Activated naive CD8-positive, alpha-beta T cell treated with anti-CD3 and anti-CD28 coated beads, Interleukin-2, amount 10 ng/mL, durations not matched to agents 7 days and 5 days (primary cell): ENCODE measurements at regions not wholly inside any gene's neighbourhood (a gene's known extent, or its start where the extent isn't known, plus 50 kb on each side); places are given as distances from the start of the nearest gene placed in this dataset.

ENCODE experiments used
- ATAC-seq: fragments of 150-1000 bp; cut with Tn5 transposase; one replicate; pipeline ENCODE4 v1.10.0; 2021; ENCODE audit warnings: low read depth, moderate library complexity
- POLR2A ChIA-PET: fragments of 350-600 bp; sonication (Branson Sonifier 250); formaldehyde crosslinking; loops from one replicate; lab custom pipeline; 2021; ENCODE audit warnings: antibody characterized with exemption; lab: Charles Lee
- DNase-seq: peaks from one replicate; pipeline ENCODE4 v3.0.0; 2021
- H3K27ac Mint-ChIP-seq: one replicate; pipeline ENCODE4 v1.8.0; 2022; ENCODE audit warnings: mild to moderate bottlenecking, mixed read lengths
- H3K27me3 Mint-ChIP-seq: one replicate; pipeline ENCODE4 v1.8.0; 2022; ENCODE audit warnings: mild to moderate bottlenecking, moderate library complexity, mixed read lengths
- H3K36me3 Mint-ChIP-seq: one replicate; pipeline ENCODE4 v1.8.0; 2021; ENCODE audit warnings: mild to moderate bottlenecking, mixed read lengths
- H3K4me1 Mint-ChIP-seq: one replicate; pipeline ENCODE4 v1.8.0; 2021; ENCODE audit warnings: mixed read lengths
- H3K4me3 Mint-ChIP-seq: one replicate; pipeline ENCODE4 v1.8.0; 2022; ENCODE audit warnings: mild to moderate bottlenecking, moderate library complexity, mixed read lengths
- H3K9me3 Mint-ChIP-seq: one replicate; pipeline ENCODE4 v1.8.0; 2021; ENCODE audit warnings: mixed read lengths

DNA sequence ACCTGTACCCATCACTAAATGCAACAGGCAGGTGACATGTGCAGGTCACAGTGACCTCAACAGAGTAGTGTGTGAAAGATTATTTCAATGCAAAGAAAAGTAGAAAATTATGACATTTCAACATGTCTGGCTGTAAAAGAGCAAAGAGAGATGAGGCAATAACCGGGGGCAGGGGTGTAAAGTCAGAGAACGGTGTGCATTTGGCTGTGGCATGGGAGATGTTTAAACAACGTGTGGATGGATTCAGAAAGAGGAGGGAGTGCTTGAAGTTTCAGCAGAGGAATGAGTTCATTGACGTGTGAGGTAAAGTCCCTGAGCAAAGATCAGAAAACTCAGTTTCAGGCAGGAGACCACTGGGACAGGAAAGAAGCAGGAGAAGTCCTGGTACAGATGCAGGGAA, 229.7 kb downstream of the BUD13 start:
- no peak for DNase-seq
- Mint-ChIP-seq H3K9me3 (peaks cover 3% of the 10 kb centered on the region), H3K27me3 (peaks cover 8% of the 10 kb centered on the region), H3K4me3 (no peak overlapping the region), H3K4me1 (no peaks in the 10 kb centered on the region), H3K36me3 (no peaks in the 10 kb centered on the region), H3K27ac (no peak overlapping the region)
- no peak for ATAC-seq
- POLR2A ChIA-PET, result no interaction called here

DNA sequence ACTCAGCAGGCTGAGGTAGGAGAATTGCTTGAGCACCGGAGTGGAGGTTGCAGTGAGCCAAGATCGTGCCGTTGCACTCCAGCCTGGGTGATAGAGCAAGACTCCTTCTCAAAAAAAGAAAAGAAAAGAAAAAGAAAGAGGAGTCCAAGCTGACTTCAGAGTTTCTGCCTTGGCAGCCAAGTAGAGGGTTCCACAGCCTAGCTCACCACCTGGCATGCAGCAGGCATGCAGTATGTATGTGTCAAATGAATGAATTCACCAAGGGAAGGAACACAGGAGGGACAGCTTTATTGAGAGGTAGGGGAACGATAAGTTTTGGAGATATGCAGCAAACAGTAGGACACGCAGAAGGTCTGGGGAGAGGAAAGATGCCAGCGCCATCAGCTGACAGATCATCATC, 230.4 kb downstream of the BUD13 start:
- POLR2A ChIA-PET, result no interaction called here
- Mint-ChIP-seq H3K27me3 (peaks cover 8% of the 10 kb centered on the region), H3K4me1 (no peaks in the 10 kb centered on the region), H3K27ac (no peak overlapping the region), H3K36me3 (no peaks in the 10 kb centered on the region), H3K4me3 (no peak overlapping the region), H3K9me3 (no peaks in the 10 kb centered on the region)
- DNase-seq, result no peak
- no peak for ATAC-seq

DNA sequence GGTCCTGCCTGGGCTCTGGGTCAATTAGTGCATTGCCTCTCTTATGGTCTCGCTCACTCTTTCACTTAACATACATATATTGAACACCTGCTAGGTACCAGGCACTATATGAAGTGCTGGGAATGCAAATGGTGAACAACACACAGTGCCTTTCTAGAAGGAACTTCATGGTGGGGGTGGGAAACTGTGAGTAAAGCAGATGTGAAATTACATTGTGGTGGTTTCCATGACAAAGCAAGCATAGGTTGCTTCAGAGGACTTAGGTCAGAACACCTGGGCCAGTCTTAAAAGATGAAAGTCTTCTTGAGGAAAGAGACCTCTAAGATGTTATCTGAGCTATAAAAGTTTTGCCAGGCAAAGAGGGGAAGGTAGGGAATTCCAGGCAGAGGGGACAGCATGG, 231.3 kb downstream of the BUD13 start:
- POLR2A ChIA-PET, result no interaction called here
- H3K27ac Mint-ChIP-seq, result no peak overlapping the region
- no peak overlapping the region for H3K4me3 Mint-ChIP-seq
- no peaks in the 10 kb centered on the region for H3K9me3 Mint-ChIP-seq
- H3K36me3 Mint-ChIP-seq, result no peaks in the 10 kb centered on the region
- peaks cover 8% of the 10 kb centered on the region for H3K27me3 Mint-ChIP-seq
- DNase-seq, result no peak
- ATAC-seq, result no peak
- H3K4me1 Mint-ChIP-seq, result no peaks in the 10 kb centered on the region

DNA sequence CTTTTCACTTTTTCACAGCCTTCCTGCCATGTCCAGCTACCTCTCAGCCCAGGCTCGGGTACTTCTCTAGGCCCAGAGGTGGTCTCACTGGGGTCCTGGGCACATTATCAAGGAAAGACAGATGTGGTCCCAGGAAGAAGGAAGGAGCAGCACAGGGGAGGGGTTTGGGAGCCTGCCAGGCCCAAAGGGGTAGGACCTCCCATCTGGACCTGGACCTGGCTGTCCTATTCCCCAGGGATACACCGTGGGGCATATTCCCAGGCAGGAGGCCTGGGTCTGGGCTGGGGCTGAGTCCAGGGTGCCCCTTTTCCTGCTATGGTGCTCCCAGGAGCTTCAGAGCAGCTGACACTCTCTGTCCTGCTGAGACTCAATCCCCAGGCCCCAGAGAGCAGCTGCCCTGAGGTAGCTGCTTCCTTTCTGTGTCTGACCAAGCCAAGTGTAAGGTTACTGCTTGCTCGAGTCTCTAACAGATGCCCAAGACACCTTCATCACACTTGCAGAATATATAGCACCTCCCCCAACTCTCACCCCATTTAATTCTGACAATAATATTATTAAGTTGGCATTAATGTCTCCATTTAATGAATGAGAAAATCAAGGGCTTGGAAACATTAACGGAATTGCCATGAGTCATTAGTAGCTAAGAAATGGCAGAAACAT, 232.0 kb downstream of the BUD13 start:
- DNase-seq (no peak), ATAC-seq (no peak)
- POLR2A ChIA-PET, result no interaction called here
- peaks cover 8% of the 10 kb centered on the region for H3K27me3 Mint-ChIP-seq
- H3K4me1 Mint-ChIP-seq, result no peaks in the 10 kb centered on the region
- H3K9me3 Mint-ChIP-seq, result no peaks in the 10 kb centered on the region
- no peak overlapping the region for H3K27ac Mint-ChIP-seq
- no peaks in the 10 kb centered on the region for H3K36me3 Mint-ChIP-seq
- no peak overlapping the region for H3K4me3 Mint-ChIP-seq

DNA sequence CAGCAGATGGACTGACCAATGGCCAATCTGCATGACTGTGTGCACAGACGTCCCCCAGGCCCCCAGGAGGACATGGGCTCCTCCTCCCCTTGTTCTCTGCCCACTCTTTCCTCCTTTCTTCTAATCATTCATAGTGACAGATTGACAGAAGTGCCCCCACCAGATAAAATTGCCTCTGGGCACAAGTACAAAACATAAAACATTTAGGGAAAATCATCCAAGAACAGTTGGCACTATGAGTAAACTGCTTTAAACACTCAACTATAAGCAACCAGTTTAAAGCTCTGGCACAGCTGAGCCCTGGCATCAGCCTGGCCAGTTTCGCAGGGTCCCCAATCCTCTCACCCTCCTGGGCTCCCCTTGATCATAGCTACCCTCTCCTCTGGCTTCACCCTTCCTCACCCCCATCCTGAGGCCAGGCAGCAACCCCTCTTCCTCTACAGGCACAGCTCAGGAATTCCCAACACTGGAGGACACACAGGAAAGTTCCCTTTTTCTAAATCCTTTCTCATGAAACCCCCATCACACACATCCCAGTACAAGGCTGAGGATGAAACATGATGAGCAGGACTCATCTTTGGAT, 232.9 kb downstream of the BUD13 start:
- H3K4me3 Mint-ChIP-seq, result no peak overlapping the region
- no peaks in the 10 kb centered on the region for H3K9me3 Mint-ChIP-seq
- H3K4me1 Mint-ChIP-seq, result no peaks in the 10 kb centered on the region
- H3K27me3 Mint-ChIP-seq, result peaks cover 9% of the 10 kb centered on the region
- ATAC-seq (no peak), DNase-seq (no peak)
- POLR2A ChIA-PET, result no interaction called here
- H3K36me3 Mint-ChIP-seq, result no peaks in the 10 kb centered on the region
- H3K27ac Mint-ChIP-seq, result no peak overlapping the region

- H3K27me3 Mint-ChIP-seq, result peaks cover 14% of the 10 kb centered on the region
- no peak overlapping the region for H3K27ac Mint-ChIP-seq
- ATAC-seq (no peak), DNase-seq (no peak)
- no peaks in the 10 kb centered on the region for H3K36me3 Mint-ChIP-seq
- POLR2A ChIA-PET, result no interaction called here
- no peak overlapping the region for H3K4me3 Mint-ChIP-seq
- H3K4me1 Mint-ChIP-seq, result no peaks in the 10 kb centered on the region
- no peaks in the 10 kb centered on the region for H3K9me3 Mint-ChIP-seq
These were observed 233.6 kb downstream of the BUD13 start for GRCh38 chr11:116539211-116539610.

GRCh38 chr11:116538677-116539076, 234.1 kb downstream of the BUD13 start:
- POLR2A ChIA-PET, result no interaction called here
- H3K4me3 Mint-ChIP-seq, result no peak overlapping the region
- no peaks in the 10 kb centered on the region for H3K36me3 Mint-ChIP-seq
- no peaks in the 10 kb centered on the region for H3K4me1 Mint-ChIP-seq
- no peak overlapping the region for H3K27ac Mint-ChIP-seq
- DNase-seq, result no peak
- H3K27me3 Mint-ChIP-seq, result peaks cover 19% of the 10 kb centered on the region
- ATAC-seq, result no peak
- H3K9me3 Mint-ChIP-seq, result no peaks in the 10 kb centered on the region

DNA sequence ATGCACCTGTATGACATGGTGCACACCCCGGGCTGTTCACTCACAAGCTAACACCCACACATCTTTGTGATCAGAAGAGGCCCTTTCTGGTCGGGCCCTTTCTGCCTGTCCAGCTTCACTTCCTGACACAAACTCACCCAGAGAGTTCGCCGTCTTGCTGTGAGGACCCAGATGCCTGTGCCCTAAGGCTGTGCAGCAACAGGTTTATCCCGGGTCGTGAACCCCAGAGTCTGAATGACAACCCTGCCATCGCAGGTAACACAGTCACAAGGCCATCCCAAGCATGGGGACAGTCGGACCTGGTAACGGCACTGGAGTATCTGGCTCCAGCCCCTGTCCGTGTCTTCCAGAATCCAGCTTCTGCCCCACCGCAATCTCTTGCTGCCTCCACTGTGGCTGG, 235.1 kb downstream of the BUD13 start:
- Mint-ChIP-seq H3K4me1 (no peaks in the 10 kb centered on the region), H3K27me3 (peaks cover 19% of the 10 kb centered on the region), H3K9me3 (no peaks in the 10 kb centered on the region), H3K4me3 (no peak overlapping the region), H3K27ac (no peak overlapping the region), H3K36me3 (no peaks in the 10 kb centered on the region)
- POLR2A ChIA-PET, result no interaction called here
- ATAC-seq, result no peak
- DNase-seq, result no peak

GRCh38 chr11:116537121-116537520, 235.7 kb downstream of the BUD13 start:
- H3K27me3 Mint-ChIP-seq, result peaks cover 19% of the 10 kb centered on the region
- no peak for ATAC-seq

DNA sequence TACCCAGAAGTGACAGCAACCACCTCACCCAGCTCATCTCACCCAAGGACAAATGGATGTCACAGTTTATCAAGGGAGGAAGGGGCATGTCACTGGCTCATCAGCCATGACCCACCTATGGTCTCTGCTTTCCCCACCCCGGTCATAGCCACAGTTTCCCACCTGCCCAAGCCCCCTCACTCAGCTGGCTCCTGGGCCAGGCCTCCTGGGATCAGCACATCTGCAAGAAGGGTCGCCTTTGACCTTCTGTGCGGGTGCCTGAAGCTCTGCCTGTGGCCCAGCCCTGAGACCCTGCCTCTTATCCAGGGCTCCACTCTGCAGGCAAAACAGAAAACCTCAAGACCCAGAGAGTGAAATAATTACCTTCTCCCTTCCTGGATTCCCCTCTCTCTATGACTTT, 236.4 kb downstream of the BUD13 start:
- no peak for ATAC-seq
- peaks cover 19% of the 10 kb centered on the region for H3K27me3 Mint-ChIP-seq
- H3K4me3 Mint-ChIP-seq, result no peak overlapping the region
- no peaks in the 10 kb centered on the region for H3K4me1 Mint-ChIP-seq
- no peaks in the 10 kb centered on the region for H3K36me3 Mint-ChIP-seq
- no peak overlapping the region for H3K27ac Mint-ChIP-seq
- POLR2A ChIA-PET, result no interaction called here
- no peaks in the 10 kb centered on the region for H3K9me3 Mint-ChIP-seq
- DNase-seq, result no peak

More at GRCh38 chr11:116537121-116537520, 235.7 kb downstream of the BUD13 start:
- Mint-ChIP-seq H3K27ac (no peak overlapping the region), H3K9me3 (no peaks in the 10 kb centered on the region), H3K4me1 (no peaks in the 10 kb centered on the region), H3K36me3 (no peaks in the 10 kb centered on the region), H3K4me3 (no peak overlapping the region)
- no peak for DNase-seq
- POLR2A ChIA-PET, result no interaction called here

DNA sequence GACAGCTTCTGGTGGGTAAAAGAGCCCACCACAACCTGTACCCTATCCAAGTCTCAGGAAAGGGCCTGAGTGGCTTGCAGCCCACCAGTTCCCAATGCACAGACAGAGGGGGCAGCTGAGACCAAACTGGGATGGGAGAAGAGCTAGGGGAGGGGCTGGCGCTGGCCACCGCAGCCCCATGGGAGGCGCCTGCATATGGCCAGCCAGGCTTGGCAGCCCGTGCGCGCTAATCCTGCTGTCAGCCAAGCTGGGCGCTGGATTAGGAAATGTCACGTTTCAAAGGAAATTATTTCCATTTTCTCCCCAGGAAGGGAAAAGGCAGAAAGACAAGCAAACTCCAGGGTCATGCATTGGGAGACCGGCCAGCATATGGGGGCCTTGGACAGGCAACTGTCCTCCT, 236.8 kb downstream of the BUD13 start:
- ATAC-seq, result no peak

DNA sequence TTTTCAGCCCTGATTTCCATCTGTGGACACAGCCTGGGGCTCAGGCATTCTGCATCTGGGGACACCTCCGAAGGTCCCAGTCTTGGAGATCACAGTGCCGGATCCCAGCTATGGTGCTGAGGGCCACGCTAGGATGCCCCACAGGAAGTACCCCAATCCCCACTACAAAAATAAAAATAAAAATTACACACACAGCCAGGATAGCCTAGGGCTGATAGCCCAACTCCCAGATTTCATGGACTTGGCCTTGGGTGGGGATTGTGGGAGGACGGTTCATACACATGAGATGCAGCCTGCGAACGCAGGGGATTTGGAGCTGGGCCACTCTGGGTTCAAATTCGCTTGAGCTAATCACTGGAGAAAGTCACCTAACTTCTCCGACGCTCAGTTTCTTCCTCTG, 237.7 kb downstream of the BUD13 start:
- Mint-ChIP-seq H3K4me3 (no peak overlapping the region), H3K9me3 (no peaks in the 10 kb centered on the region), H3K27ac (no peak overlapping the region), H3K36me3 (no peaks in the 10 kb centered on the region), H3K4me1 (no peaks in the 10 kb centered on the region), H3K27me3 (peaks cover 19% of the 10 kb centered on the region)
- POLR2A ChIA-PET, result no interaction called here
- ATAC-seq (no peak), DNase-seq (no peak)

More for the DNA sequence above, 236.8 kb downstream of the BUD13 start:
- Mint-ChIP-seq H3K4me3 (no peak overlapping the region), H3K27me3 (peaks cover 19% of the 10 kb centered on the region), H3K27ac (no peak overlapping the region), H3K36me3 (no peaks in the 10 kb centered on the region), H3K4me1 (no peaks in the 10 kb centered on the region), H3K9me3 (no peaks in the 10 kb centered on the region)
- no peak for DNase-seq
- POLR2A ChIA-PET, result no interaction called here

GRCh38 chr11:116534270-116534975, 238.4 kb downstream of the BUD13 start:
- Mint-ChIP-seq H3K9me3 (no peaks in the 10 kb centered on the region), H3K36me3 (no peaks in the 10 kb centered on the region), H3K4me3 (no peak overlapping the region), H3K4me1 (no peaks in the 10 kb centered on the region), H3K27me3 (peaks cover 19% of the 10 kb centered on the region), H3K27ac (no peak overlapping the region)
- DNase-seq (no peak), ATAC-seq (no peak)
- POLR2A ChIA-PET, result no interaction called here

DNA sequence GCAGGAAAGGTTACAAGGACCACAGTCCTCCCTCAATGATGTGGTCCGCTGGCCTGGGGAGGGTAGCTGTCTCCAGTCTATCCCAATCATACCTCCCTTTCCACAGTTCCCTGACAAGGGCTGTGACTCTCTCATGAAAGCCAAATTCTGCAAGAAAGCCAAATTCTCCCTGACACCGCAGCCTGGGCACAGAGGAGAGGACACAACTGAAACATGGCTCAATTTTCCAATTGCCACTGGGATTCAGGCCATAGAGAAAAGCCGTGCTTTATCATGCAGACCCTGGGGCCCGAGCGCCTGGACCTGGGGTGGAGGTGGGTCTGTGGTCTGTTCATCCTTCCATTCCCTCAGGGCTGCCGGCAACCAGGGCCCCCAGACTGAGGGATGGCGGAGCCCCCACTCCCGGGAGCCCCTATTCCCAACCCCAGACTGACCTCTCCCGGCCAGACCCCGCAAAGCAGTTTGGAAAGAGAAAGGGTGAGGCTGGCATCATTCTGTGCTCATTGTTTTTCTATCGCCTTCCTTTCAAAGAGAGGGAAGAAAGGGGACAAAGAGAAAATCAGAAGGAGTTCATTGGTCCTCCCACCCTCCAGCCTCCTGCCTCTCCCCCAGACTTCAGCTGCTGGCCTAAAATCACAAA, 239.5 kb downstream of the BUD13 start:
- H3K4me1 Mint-ChIP-seq, result no peaks in the 10 kb centered on the region
- no peak overlapping the region for H3K27ac Mint-ChIP-seq
- H3K4me3 Mint-ChIP-seq, result no peak overlapping the region
- H3K36me3 Mint-ChIP-seq, result no peaks in the 10 kb centered on the region
- H3K27me3 Mint-ChIP-seq, result peaks cover 11% of the 10 kb centered on the region
- POLR2A ChIA-PET, result no interaction called here
- H3K9me3 Mint-ChIP-seq, result no peaks in the 10 kb centered on the region
- no peak for DNase-seq
- no peak for ATAC-seq
